ENCODE measurements at regions not wholly inside any gene's neighbourhood (a gene's known extent, or its start where the extent isn't known, plus 50 kb on each side); places are given as distances from the start of the nearest gene placed in this dataset.
"Not testable (repeated sequence)": the region's sequence is repeated elsewhere in the genome, so short reads cannot be mapped to it uniquely, and the experiment has no call there.

DNA sequence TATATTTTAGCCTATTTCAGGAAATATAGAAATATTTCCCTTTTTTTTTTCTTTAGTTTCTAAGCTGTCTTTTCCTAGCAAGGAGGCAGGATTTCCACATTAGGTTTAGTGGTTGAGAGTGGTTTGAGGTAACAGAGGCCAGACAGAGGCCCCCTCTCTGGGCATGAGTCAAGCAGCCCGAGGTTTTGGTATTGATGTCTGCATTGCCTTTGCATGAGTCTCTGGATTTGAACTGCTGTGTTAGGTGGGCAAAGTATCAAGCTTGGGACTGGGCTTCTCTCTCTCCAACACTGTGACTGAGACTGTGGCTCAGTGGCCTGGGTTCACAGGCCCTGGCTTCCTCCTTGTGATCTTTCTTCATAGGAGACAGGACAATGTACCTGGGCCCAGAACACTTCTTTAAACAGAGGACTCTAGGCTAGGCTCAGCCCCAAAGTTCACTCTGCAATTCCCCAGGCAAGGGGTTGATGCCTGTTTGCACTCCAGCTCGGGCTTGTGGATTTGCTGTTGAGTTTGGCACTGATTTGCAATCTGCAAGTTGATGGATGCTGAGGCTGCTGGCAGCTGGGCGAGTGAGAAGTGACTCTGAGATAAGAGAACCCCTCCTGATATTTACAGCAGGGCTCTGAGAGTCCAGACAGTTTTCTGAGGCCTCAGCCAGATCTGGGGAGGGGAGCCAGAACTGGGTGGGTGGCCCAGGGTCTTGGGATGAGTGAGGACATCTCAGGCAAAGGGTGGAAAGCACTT lies 271.2 kb downstream of the EN1 start:
- Histone ChIP-seq H3K79me1 (replicated peaks; ENCODE audit: low read length, poor library complexity, severe bottlenecking) (no peaks in the 10 kb centered on the region), H3K4me3 (ENCODE audit: insufficient read depth in 1 of 2, low read depth in 1 of 2, low read length in 2 of 2) (no peak overlapping the region)
- 27% methylated on average over 3 of the region's 3 CpGs for WGBS

DNA sequence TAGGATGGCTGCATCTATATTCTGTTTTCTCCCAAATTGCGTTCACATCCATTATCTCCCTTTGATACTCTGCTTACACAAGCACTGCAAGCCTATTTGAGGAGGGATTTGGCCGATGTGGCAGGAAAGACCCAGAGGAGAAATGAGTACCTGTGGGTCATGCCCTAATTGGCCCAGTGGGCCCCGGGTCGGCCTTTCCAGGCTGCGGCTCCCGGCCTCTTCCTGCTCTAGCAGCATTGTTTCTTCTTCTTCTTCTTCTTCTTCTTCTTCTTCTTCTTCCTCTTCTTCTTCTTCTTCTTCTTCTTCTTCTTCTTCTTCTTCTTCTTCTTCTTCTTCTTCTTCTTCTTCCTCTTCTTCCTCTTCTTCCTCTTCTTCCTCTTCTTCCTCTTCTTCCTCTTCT lies 275.1 kb downstream of the EN1 start:
- H2AK5ac ChIP-seq (ENCODE audit: low read length, severe bottlenecking); H3K23ac ChIP-seq (ENCODE audit: low read length in 2 of 2); H3K9me3 ChIP-seq (ENCODE audit: control insufficient read depth, low read length); H3K36me3 ChIP-seq (ENCODE audit: control insufficient read depth in 1 of 2, insufficient read depth in 2 of 2, low read depth in 1 of 2, low read length in 2 of 2); H2BK5ac ChIP-seq (ENCODE audit: low read depth, low read length, poor library complexity, severe bottlenecking); DNase-seq; H4K8ac ChIP-seq (ENCODE audit: low read length); H3K9ac ChIP-seq (ENCODE audit: low read length); H3K79me1 ChIP-seq (replicated peaks; ENCODE audit: low read length, poor library complexity, severe bottlenecking); H3K18ac ChIP-seq (ENCODE audit: low read depth in 1 of 2, low read length in 2 of 2); H2BK120ac ChIP-seq (ENCODE audit: low read depth, low read length); H3K27me3 ChIP-seq (ENCODE audit: control insufficient read depth in 1 of 2, insufficient read depth in 1 of 2, low read length in 2 of 2); H2BK15ac ChIP-seq (ENCODE audit: low read depth, poor library complexity, severe bottlenecking); H3K4me2 ChIP-seq (ENCODE audit: low read length, poor library complexity, severe bottlenecking); H3K4ac ChIP-seq (ENCODE audit: low read depth in 1 of 2, low read length in 2 of 2); H3K27ac ChIP-seq (ENCODE audit: low read length, poor library complexity, severe bottlenecking); H2AFZ ChIP-seq (ENCODE audit: low read depth, low read length); H4K91ac ChIP-seq (ENCODE audit: low read length); H3K4me1 ChIP-seq (ENCODE audit: control insufficient read depth, insufficient read depth, low read depth, low read length); H2BK12ac ChIP-seq (ENCODE audit: low read length in 2 of 2); H3K4me3 ChIP-seq (ENCODE audit: insufficient read depth in 1 of 2, low read depth in 1 of 2, low read length in 2 of 2); H3K14ac ChIP-seq (ENCODE audit: low read length in 2 of 2): not testable (repeated sequence)
- 93% methylated on average over 5 of the region's 6 CpGs for WGBS

More for the DNA sequence above, 271.2 kb downstream of the EN1 start:
- Histone ChIP-seq H2BK5ac (ENCODE audit: low read depth, low read length, poor library complexity, severe bottlenecking) (no peak overlapping the region), H2BK12ac (ENCODE audit: low read length in 2 of 2) (no peak overlapping the region), H3K4ac (ENCODE audit: low read depth in 1 of 2, low read length in 2 of 2) (no peak overlapping the region), H3K4me1 (ENCODE audit: control insufficient read depth, insufficient read depth, low read depth, low read length) (no peaks in the 10 kb centered on the region), H2AK5ac (ENCODE audit: low read length, severe bottlenecking) (no peak overlapping the region), H3K9ac (ENCODE audit: low read length) (no peak overlapping the region), H4K91ac (ENCODE audit: low read length) (no peak overlapping the region), H3K36me3 (ENCODE audit: control insufficient read depth in 1 of 2, insufficient read depth in 2 of 2, low read depth in 1 of 2, low read length in 2 of 2) (no peaks in the 10 kb centered on the region), H3K9me3 (ENCODE audit: control insufficient read depth, low read length) (no peaks in the 10 kb centered on the region), H2BK15ac (ENCODE audit: low read depth, poor library complexity, severe bottlenecking) (no peak overlapping the region), H3K18ac (ENCODE audit: low read depth in 1 of 2, low read length in 2 of 2) (no peak overlapping the region), H3K4me2 (ENCODE audit: low read length, poor library complexity, severe bottlenecking) (no peak overlapping the region), H2BK120ac (ENCODE audit: low read depth, low read length) (no peak overlapping the region), H2AFZ (ENCODE audit: low read depth, low read length) (no peak overlapping the region), H3K27ac (ENCODE audit: low read length, poor library complexity, severe bottlenecking) (no peak overlapping the region), H3K23ac (ENCODE audit: low read length in 2 of 2) (no peak overlapping the region), H3K14ac (ENCODE audit: low read length in 2 of 2) (no peak overlapping the region), H4K8ac (ENCODE audit: low read length) (no peak overlapping the region), H3K27me3 (ENCODE audit: control insufficient read depth in 1 of 2, insufficient read depth in 1 of 2, low read length in 2 of 2) (peaks cover 0 to 4% of the 10 kb centered on the region in 2 experiments)
- DNase-seq = no peak

DNA sequence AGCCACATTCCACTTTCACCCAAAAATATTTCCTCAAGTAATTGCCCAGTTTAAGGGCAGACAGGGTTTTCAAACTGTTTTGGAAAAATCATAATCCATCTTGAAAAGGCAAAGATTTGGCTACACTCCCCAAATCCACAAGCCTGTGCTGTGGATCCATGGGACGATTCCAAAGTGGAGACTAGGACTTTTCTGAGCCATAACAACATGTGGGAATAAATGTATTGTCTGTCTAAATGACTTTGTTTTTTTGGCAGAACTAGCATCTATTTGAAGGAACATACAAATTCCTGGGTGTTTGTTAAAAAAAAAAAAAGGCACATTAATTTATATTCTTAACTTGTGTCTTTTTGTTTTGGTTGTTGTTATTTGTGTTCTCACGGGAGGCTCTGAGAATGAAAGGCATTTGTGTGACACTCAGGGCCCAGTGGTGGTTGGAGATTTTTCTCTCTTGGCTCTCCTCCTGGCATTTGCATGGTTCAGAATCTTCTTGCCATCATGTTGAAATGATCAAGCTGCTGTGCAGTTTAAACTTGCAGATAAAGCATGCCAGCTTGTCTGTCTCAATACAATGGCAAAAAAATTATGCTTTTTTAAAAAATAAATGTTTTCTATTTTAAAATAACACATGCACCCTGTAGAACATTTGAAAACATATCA lies 277.4 kb downstream of the EN1 start:
- Histone ChIP-seq H2BK5ac (ENCODE audit: low read depth, low read length, poor library complexity, severe bottlenecking) (no peak overlapping the region), H3K27me3 (ENCODE audit: control insufficient read depth in 1 of 2, insufficient read depth in 1 of 2, low read length in 2 of 2) (peaks cover 0 to 4% of the 10 kb centered on the region in 2 experiments), H3K23ac (ENCODE audit: low read length in 2 of 2) (no peak overlapping the region), H3K4me2 (ENCODE audit: low read length, poor library complexity, severe bottlenecking) (no peak overlapping the region), H2AK5ac (ENCODE audit: low read length, severe bottlenecking) (no peak overlapping the region), H3K79me1 (replicated peaks; ENCODE audit: low read length, poor library complexity, severe bottlenecking) (no peaks in the 10 kb centered on the region), H3K36me3 (ENCODE audit: control insufficient read depth in 1 of 2, insufficient read depth in 2 of 2, low read depth in 1 of 2, low read length in 2 of 2) (no peaks in the 10 kb centered on the region), H3K27ac (ENCODE audit: low read length, poor library complexity, severe bottlenecking) (no peak overlapping the region), H3K9me3 (ENCODE audit: control insufficient read depth, low read length) (no peaks in the 10 kb centered on the region), H3K18ac (ENCODE audit: low read depth in 1 of 2, low read length in 2 of 2) (no peak overlapping the region), H2BK12ac (ENCODE audit: low read length in 2 of 2) (no peak overlapping the region), H4K91ac (ENCODE audit: low read length) (no peak overlapping the region), H2BK120ac (ENCODE audit: low read depth, low read length) (no peak overlapping the region), H4K8ac (ENCODE audit: low read length) (no peak overlapping the region), H3K9ac (ENCODE audit: low read length) (no peak overlapping the region), H3K4me1 (ENCODE audit: control insufficient read depth, insufficient read depth, low read depth, low read length) (no peaks in the 10 kb centered on the region), H2BK15ac (ENCODE audit: low read depth, poor library complexity, severe bottlenecking) (no peak overlapping the region), H3K4ac (ENCODE audit: low read depth in 1 of 2, low read length in 2 of 2) (no peak overlapping the region), H3K14ac (ENCODE audit: low read length in 2 of 2) (no peak overlapping the region), H3K4me3 (ENCODE audit: insufficient read depth in 1 of 2, low read depth in 1 of 2, low read length in 2 of 2) (no peak overlapping the region), H2AFZ (ENCODE audit: low read depth, low read length) (no peak overlapping the region)
- 63% methylated on average over 2 of the region's 2 CpGs for WGBS
- DNase-seq = no peak

DNA sequence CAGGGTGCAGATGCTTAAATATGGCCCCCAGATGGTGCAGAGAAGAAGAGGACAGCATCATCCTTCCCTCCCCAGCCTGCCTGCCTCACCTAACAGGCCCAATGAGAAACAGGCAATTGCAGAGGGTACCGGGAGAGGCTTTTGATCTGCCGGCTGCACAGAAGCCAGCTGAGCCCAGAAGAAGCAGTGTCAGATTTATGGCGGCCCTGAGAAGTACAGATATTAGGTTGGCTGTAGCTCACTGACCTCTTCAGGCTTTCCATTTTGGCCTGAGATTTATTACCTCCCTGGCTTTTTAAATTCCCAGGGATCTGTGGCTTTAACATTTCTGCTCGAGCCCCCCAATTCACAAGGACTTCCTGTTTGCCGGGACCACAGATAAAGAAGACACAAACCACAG lies 278.7 kb downstream of the EN1 start:
- no peaks in the 10 kb centered on the region for H3K9me3 ChIP-seq (ENCODE audit: control insufficient read depth, low read length)
- no peak overlapping the region for H3K4me2 ChIP-seq (ENCODE audit: low read length, poor library complexity, severe bottlenecking)
- no peaks in the 10 kb centered on the region for H3K79me1 ChIP-seq (replicated peaks; ENCODE audit: low read length, poor library complexity, severe bottlenecking)

More for the DNA sequence above, 278.7 kb downstream of the EN1 start:
- no peaks in the 10 kb centered on the region for H3K36me3 ChIP-seq (ENCODE audit: control insufficient read depth in 1 of 2, insufficient read depth in 2 of 2, low read depth in 1 of 2, low read length in 2 of 2)
- H4K91ac ChIP-seq (ENCODE audit: low read length) = no peak overlapping the region
- H3K27ac ChIP-seq (ENCODE audit: low read length, poor library complexity, severe bottlenecking) = no peak overlapping the region
- no peak overlapping the region for H3K18ac ChIP-seq (ENCODE audit: low read depth in 1 of 2, low read length in 2 of 2)
- no peak overlapping the region for H3K23ac ChIP-seq (ENCODE audit: low read length in 2 of 2)
- H3K4me1 ChIP-seq (ENCODE audit: control insufficient read depth, insufficient read depth, low read depth, low read length) = no peaks in the 10 kb centered on the region
- no peak overlapping the region for H2BK15ac ChIP-seq (ENCODE audit: low read depth, poor library complexity, severe bottlenecking)
- H3K14ac ChIP-seq (ENCODE audit: low read length in 2 of 2) = no peak overlapping the region
- H2AFZ ChIP-seq (ENCODE audit: low read depth, low read length) = no peak overlapping the region
- H2BK120ac ChIP-seq (ENCODE audit: low read depth, low read length) = no peak overlapping the region
- H3K9ac ChIP-seq (ENCODE audit: low read length) = no peak overlapping the region
- H2AK5ac ChIP-seq (ENCODE audit: low read length, severe bottlenecking) = no peak overlapping the region
- H2BK12ac ChIP-seq (ENCODE audit: low read length in 2 of 2) = no peak overlapping the region
- no peak for DNase-seq
- H3K27me3 ChIP-seq (ENCODE audit: control insufficient read depth in 1 of 2, insufficient read depth in 1 of 2, low read length in 2 of 2) = no peaks in the 10 kb centered on the region
- H3K4ac ChIP-seq (ENCODE audit: low read depth in 1 of 2, low read length in 2 of 2) = no peak overlapping the region
- 1% methylated on average over 5 of the region's 5 CpGs for WGBS
- H2BK5ac ChIP-seq (ENCODE audit: low read depth, low read length, poor library complexity, severe bottlenecking) = no peak overlapping the region
- H4K8ac ChIP-seq (ENCODE audit: low read length) = no peak overlapping the region
- H3K4me3 ChIP-seq (ENCODE audit: insufficient read depth in 1 of 2, low read depth in 1 of 2, low read length in 2 of 2) = no peak overlapping the region
